A172 (cell line): ENCODE measurements at regions not wholly inside any gene's neighbourhood (a gene's known extent, or its start where the extent isn't known, plus 50 kb on each side); places are given as distances from the start of the nearest gene placed in this dataset.
"Not testable (repeated sequence)": the region's sequence is repeated elsewhere in the genome, so short reads cannot be mapped to it uniquely, and the experiment has no call there.

Experiments
- DNase-seq: peaks from one replicate; pipeline ENCODE4 v3.0.0-alpha.2; 2015; ENCODE audit warnings: low spot score

DNA sequence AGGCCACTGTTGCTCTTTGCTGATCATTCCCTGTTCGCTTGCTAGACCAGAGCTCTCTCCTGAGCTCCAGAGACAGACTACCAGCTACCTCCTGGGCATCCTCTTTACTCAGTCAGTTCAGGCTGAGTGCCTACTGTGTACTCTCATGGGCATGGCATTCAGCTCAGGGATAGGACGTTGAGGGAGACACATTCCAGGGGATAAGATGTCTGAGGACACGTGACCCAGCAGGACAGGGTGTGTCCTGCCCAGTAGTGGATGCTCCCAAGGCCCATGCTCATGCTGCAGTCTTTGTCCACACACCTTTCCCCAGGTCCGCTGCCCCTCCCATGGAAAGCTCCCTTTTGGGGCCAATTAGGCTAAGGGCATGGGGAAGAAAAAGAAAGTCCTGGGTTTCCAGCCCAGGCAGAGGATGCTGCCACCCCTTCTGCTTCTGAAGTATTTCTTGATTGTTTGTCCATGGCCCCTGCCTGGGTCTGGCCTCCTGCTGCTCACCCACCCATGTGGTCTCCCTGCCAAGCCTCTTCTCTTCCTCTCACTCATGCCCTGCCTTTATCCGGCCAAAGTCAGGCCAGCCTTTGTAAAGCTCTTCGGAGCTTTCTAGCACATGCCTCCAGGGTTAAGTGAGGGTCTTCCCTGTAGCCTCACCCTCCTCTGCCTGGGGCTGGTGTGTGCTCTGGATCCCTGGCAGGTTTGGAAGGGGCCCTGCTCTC lies 60.5 kb upstream of the PITX1 start:
- DNase-seq, result peak; percentile 10

DNA sequence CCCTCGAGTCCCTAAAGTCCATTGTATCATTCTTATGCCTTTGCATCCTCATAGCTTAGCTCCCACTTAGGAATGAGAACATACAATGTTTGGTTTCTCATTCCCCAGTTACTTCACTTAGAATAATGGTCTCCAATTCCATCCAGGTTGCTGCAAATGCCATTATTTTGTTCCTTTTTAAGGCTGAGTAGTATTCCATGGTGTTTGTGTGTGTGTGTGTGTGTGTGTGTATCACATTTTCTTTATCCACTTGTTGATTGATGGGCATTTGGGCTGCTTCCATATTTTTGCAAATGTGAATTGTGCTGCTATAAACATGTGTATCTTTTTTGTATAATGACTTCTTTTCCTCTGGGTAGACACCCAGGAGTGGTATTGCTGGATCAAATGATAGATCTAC lies 59.5 kb upstream of the PITX1 start:
- not testable (repeated sequence) for DNase-seq

GRCh38 chr5:135092476-135092875 lies 58.4 kb upstream of the PITX1 start:
- DNase-seq, result no peak

DNA sequence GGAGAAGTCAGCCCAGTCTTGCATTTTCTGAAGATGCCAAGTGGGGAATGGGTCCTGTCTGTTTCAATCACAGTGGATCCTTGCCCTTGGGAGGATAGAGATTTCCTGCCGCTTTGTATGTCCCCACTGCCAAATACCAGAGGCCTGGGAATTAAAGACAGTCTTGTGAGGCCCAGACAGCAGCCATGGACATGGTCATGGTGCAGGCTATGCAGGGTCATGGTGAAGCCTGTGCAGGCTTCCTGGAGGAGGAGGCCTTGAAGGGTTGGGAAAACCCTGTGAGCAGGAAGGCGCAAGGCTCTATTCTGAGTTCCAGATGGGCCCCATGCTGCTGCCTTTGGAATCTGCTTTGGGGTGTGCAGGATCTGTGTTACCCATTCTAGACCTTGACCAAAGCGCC lies 57.3 kb upstream of the PITX1 start:
- DNase-seq, result no peak

GRCh38 chr5:135089912-135090311 lies 55.9 kb upstream of the PITX1 start:
- no peak for DNase-seq

DNA sequence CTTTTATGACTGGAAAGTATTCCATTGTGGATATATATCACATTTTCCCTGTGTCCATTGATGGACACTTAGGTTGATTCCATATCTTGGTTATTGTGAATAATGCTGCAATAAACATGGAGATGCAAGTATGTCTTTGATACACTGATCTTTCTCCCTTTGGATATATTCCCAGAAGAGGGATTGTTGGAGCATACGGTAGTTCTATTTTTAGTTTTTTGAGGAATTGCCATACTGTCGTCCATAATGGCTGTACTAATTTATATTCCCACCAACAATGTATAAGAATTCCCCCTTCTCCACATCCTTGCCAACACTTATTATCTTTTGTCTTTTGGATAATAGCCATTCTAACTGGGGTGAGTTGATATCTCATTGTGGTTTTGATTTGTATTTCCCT lies 54.9 kb upstream of the PITX1 start:
- DNase-seq, result no peak

DNA sequence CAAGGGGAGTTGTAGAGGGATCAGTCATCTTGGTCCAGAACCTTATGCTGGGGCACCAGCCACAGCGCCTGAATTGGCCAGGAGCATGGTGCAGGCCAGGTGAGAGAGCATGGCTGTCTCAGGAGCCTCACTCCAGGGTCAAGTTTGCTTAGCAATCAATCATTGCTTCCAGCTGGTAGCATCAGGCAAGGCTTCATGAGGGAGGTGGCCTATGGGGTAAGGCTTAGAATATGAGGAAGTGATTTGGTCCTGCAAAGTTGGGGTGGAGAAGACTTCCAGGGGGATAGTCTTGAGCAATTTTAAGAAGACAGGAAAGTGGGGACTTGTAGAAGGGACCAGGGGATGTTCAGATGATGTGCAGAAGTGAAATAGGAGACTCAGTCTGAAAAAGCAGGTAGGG lies 53.9 kb upstream of the PITX1 start:
- no peak for DNase-seq

DNA sequence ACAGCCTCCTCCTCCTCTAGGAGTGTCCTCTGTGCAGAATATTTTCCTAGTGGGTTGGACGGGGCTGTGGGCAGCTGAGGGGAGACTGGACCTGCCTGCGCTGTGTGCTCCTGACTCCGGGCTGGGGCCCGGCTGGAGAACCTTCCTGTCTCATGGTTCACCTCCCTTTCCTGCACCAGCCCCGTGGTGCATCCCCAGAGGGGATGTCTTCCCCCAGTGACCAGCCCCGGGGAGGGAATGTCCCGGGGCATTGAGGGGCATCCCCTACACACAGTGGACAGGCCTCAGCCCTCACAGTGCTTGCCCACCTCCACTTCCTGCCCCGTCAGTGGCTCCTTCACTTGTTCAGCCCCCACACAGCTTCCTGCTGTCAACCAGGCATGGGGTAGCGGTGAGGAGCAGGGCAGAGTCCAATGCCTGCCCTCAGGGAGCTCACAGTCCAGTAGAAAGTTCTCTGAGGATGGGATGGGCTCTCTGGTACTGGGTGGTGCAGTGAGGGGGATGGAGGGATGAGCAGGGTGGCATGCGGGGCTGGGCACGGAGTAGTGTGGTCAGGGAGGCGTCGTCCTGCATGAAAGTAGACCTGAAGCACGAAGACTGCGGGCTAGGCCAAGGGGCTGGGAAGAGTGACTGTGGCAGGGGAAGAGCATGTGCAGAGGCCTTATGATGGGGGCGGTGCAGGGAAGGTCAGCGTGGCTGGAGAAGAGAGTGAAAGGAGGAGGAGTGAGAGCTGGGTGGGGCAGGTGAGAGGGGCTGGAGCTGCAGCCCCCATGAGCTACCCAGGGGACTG lies 52.1 kb upstream of the PITX1 start:
- no peak for DNase-seq

DNA sequence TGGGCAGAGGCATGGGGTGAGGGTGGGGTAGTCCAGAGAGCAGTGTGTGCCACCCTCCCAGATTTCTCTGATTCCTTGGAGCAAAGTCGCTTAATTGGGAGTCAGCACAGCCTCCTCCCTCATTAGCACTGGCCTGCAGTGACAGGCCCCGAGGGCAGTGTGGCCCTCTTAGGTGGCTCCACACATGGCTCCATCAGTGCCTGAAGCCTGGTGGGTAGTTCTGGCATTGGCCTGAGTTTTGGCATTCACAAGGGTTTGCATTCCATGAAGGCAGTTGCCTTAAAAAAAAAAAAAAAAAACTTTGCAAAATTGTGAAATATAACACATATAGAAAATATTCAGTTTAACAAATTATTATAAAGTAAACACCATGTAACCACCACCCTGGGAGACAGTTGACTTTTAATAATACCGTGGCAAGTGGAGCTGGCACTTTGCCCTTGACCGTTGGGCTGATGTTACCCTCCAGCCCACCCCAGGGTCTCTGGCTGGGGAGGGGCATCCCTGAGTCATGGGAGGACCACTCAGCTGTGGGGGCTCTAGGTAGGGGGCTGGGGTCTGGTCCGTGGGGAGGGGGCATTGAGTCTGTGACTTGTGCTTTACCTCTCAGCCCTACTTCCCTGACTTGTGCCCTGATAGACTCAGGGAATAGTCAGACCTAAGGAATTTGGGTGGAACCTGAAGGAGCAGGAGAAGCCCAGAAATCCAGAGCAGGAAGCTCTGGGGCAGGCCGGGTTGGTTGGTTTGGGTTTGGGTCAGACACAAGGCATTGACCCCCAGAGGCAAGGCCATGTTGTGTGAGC lies 51.3 kb upstream of the PITX1 start:
- DNase-seq, result peak; percentile 57
